Neuronal stem cell (in vitro differentiated cells): ENCODE measurements at regions not wholly inside any gene's neighbourhood (a gene's known extent, or its start where the extent isn't known, plus 50 kb on each side); places are given as distances from the start of the nearest gene placed in this dataset.

Experiments used
- DNase-seq: peaks from one replicate; pipeline ENCODE4 v3.0.0-alpha.2; 2013; ENCODE audit warnings: low spot score
- H2AFZ ChIP-seq: one replicate; pipeline ENCODE4 v1.6.1; 2013; ENCODE audit warnings: mild to moderate bottlenecking, low read length, inconsistent platforms
- H2AK5ac ChIP-seq: 2 replicates; pipeline ENCODE4 v1.6.1; 2013; ENCODE audit warnings: low read depth, mild to moderate bottlenecking, inconsistent platforms, low read length, moderate library complexity, mixed read lengths
- H2BK120ac ChIP-seq: 2 replicates; pipeline ENCODE4 v1.6.1; 2013; ENCODE audit warnings: low read depth, mild to moderate bottlenecking, inconsistent platforms, low read length, moderate library complexity, mixed read lengths
- H2BK12ac ChIP-seq: one replicate; pipeline ENCODE4 v1.6.1; 2013; ENCODE audit warnings: low read length, inconsistent platforms
- H2BK15ac ChIP-seq: 2 replicates; pipeline ENCODE4 v1.6.1; 2013; ENCODE audit warnings: mild to moderate bottlenecking, low read length, inconsistent platforms, mixed read lengths
- H2BK5ac ChIP-seq: one replicate; pipeline ENCODE4 v1.6.1; 2013; ENCODE audit warnings: inconsistent platforms, mild to moderate bottlenecking, low read length, moderate library complexity
- H3K14ac ChIP-seq: one replicate; pipeline ENCODE4 v1.6.1; 2013; ENCODE audit warnings: low read length, inconsistent platforms
- H3K18ac ChIP-seq: 2 replicates; pipeline ENCODE4 v1.6.1; 2013; ENCODE audit warnings: low read length, inconsistent platforms
- H3K23ac ChIP-seq: 2 replicates; pipeline ENCODE4 v1.6.1; 2013; ENCODE audit warnings: low read depth, mild to moderate bottlenecking, mixed read lengths, low read length, inconsistent platforms; ENCODE audit not compliant: poor library complexity
- H3K27ac ChIP-seq: replicated peaks from 3 replicates; pipeline ENCODE4 v1.5.1; 2013; ENCODE audit warnings: low read length, inconsistent platforms
- H3K27me3 ChIP-seq, 3 experiments: 2 replicates each; pipeline ENCODE4 v1.6.1; 2013; ENCODE audit warnings: low read length in 3 of 3, mild to moderate bottlenecking in 2 of 3, inconsistent platforms in 1 of 3, low read depth in 1 of 3, mixed read lengths in 1 of 3, moderate library complexity in 1 of 3; ENCODE audit not compliant: control insufficient read depth in 3 of 3, insufficient read depth in 3 of 3
- H3K36me3 ChIP-seq, 2 donors: replicated peaks in 1 of 2; 2 replicates each; pipeline ENCODE4 v1.6.1; 2013; ENCODE audit warnings: low read length in 2 of 2; ENCODE audit not compliant: control insufficient read depth in 2 of 2, insufficient read depth in 2 of 2
- H3K4ac ChIP-seq: 2 replicates; pipeline ENCODE4 v1.6.1; 2013; ENCODE audit warnings: inconsistent platforms, mild to moderate bottlenecking, low read length, moderate library complexity
- H3K4me1 ChIP-seq, 2 donors: 1 replicate in 1 of 2; 2 replicates in 1 of 2; pipeline ENCODE4 v1.6.1; 2013; ENCODE audit warnings: low read length in 2 of 2, low read depth in 1 of 2; ENCODE audit not compliant: control insufficient read depth in 2 of 2, insufficient read depth in 1 of 2
- H3K4me2 ChIP-seq: one replicate; pipeline ENCODE4 v1.6.1; 2013; ENCODE audit warnings: mild to moderate bottlenecking, low read length, inconsistent platforms; ENCODE audit not compliant: insufficient read depth, poor library complexity, severe bottlenecking
- H3K4me3 ChIP-seq, 2 donors: 2 replicates each; pipeline ENCODE4 v1.5.1; 2013; ENCODE audit warnings: low read length in 2 of 2, mild to moderate bottlenecking in 2 of 2, inconsistent platforms in 1 of 2, moderate library complexity in 1 of 2
- H3K79me1 ChIP-seq: one replicate; pipeline ENCODE4 v1.6.1; 2013; ENCODE audit warnings: low read depth, mild to moderate bottlenecking, inconsistent platforms, low read length, moderate library complexity
- H3K9ac ChIP-seq: one replicate; pipeline ENCODE4 v1.6.1; 2013; ENCODE audit warnings: mild to moderate bottlenecking, low read depth, low read length, inconsistent platforms; ENCODE audit not compliant: poor library complexity
- H3K9me3 ChIP-seq, 2 donors: replicated peaks in 1 of 2; 2 replicates each; pipeline versions ENCODE3 to v1.6.1; 2013; ENCODE audit warnings: low read length in 2 of 2, mild to moderate bottlenecking in 2 of 2, inconsistent platforms in 1 of 2, low read depth in 1 of 2, mixed read lengths in 1 of 2, moderate library complexity in 1 of 2; ENCODE audit not compliant: control insufficient read depth in 2 of 2, insufficient read depth in 1 of 2
- H4K8ac ChIP-seq: one replicate; pipeline ENCODE4 v1.6.1; 2013; ENCODE audit warnings: low read depth, mild to moderate bottlenecking, inconsistent platforms, low read length, moderate library complexity
- H4K91ac ChIP-seq: one replicate; pipeline ENCODE4 v1.6.1; 2013; ENCODE audit warnings: low read length, low read depth, mild to moderate bottlenecking, inconsistent platforms; ENCODE audit not compliant: poor library complexity
- WGBS, 2 donors: extraction: QIAGEN DNeasy Blood & Tissue Kit; methylation state at CpG; one replicate each; pipeline ENCODE4 v1.1.7; 2013; ENCODE audit warnings: missing lambda C conversion rate in 2 of 2, mixed read lengths in 1 of 2; ENCODE audit not compliant: insufficient read length in 2 of 2, insufficient replicate concordance in 1 of 2; ENCODE audit errors: extremely low coverage in 2 of 2; 5-methylcytosine and 5-hydroxymethylcytosine counted together

DNA sequence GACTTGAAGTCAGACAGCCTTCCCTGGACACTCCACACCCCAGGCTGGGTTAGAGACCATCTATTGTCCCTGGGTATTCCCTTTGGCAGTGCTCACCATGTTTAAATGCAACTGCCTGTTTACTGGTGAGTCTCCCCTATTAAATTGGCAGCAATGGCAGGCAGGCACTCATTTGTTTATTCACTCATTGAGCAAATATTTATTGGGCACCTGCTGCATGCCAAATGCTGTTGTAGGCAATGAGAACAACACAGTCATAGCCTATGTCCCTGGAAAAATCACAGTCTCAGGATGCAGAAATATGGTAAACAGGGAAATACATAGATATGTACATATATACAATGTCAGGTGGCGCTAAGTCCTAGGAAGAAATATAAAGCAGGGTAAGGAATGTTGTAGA, 212.8 kb downstream of the SUDS3 start:
- Histone ChIP-seq H3K9me3 (no peaks in the 10 kb centered on the region), H3K27ac (no peak overlapping the region), H2BK12ac (no peak overlapping the region), H3K18ac (no peak overlapping the region), H4K91ac (no peak overlapping the region), H3K79me1 (no peaks in the 10 kb centered on the region), H3K23ac (no peak overlapping the region), H3K14ac (no peak overlapping the region), H2AK5ac (no peak overlapping the region), H3K4ac (no peak overlapping the region), H3K4me2 (no peak overlapping the region), H3K4me3 (no peak overlapping the region), H2BK5ac (no peak overlapping the region), H2AFZ (no peak overlapping the region), H4K8ac (no peak overlapping the region), H2BK15ac (no peak overlapping the region), H2BK120ac (no peak overlapping the region), H3K4me1 (no peaks in the 10 kb centered on the region), H3K9ac (no peak overlapping the region), H3K27me3 (no peaks in the 10 kb centered on the region), H3K36me3 (no peaks in the 10 kb centered on the region)
- DNase-seq: no peak
- no CpG with 5 or more reads among the region's 1 CpG for WGBS, 2 donors

DNA sequence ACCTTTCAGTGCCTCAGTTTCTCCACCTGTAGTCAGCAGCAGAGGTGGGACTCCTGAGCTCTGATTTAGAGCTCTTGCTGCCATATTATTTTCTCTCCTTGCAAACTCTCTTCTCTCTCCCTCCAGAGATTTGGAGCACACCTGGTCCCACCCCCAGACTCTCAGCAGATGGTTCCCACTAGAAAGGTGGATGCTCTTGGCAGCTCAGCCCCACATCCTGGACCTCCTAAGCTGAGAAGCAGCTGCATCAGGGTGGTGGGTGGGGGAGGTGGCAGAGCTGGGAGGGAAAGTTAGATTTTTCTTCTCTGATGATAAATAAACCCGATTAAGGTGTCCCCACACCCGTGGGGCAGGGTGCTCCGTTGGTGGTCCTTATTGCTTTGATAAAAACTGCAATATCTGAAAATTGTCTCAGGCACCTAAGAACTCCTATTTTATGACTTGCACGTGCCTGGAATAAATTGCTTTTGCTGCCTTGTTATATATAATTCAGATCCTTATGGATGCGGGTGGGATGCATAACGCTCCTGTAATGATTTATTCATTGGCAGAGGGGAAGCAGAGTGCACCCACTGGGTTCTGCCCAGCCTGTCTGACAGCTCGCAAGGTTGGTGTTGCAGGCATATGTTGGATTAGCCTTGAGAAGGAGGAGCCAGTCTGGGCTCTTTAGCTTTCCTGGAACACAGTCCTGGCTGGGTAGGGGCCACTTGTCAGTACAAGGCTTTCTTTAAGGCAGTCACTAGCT, 214.2 kb downstream of the SUDS3 start:
- Histone ChIP-seq H3K23ac (no peak overlapping the region), H2BK5ac (no peak overlapping the region), H3K4me3 (no peak overlapping the region), H3K14ac (no peak overlapping the region), H3K27me3 (no peaks in the 10 kb centered on the region), H2AFZ (no peak overlapping the region), H3K9me3 (no peaks in the 10 kb centered on the region), H3K36me3 (no peaks in the 10 kb centered on the region), H3K4ac (no peak overlapping the region), H3K9ac (no peak overlapping the region), H4K91ac (no peak overlapping the region), H3K4me2 (no peak overlapping the region), H4K8ac (no peak overlapping the region), H2BK15ac (no peak overlapping the region), H3K27ac (no peak overlapping the region), H2BK120ac (no peak overlapping the region), H3K18ac (no peak overlapping the region), H2AK5ac (no peak overlapping the region), H2BK12ac (no peak overlapping the region), H3K79me1 (no peaks in the 10 kb centered on the region), H3K4me1 (no peaks in the 10 kb centered on the region)
- WGBS, 2 donors: no CpG with 5 or more reads among the region's 7 CpGs
- no peak for DNase-seq

- Histone ChIP-seq H3K79me1 (no peaks in the 10 kb centered on the region), H3K23ac (no peak overlapping the region), H3K4me2 (no peak overlapping the region), H2AFZ (no peak overlapping the region), H2BK15ac (no peak overlapping the region), H3K14ac (no peak overlapping the region), H2AK5ac (no peak overlapping the region), H3K4me3 (no peak overlapping the region), H3K9me3 (peaks cover 0 to 3% of the 10 kb centered on the region in 2 donors), H2BK12ac (no peak overlapping the region), H2BK120ac (no peak overlapping the region), H3K4me1 (no peaks in the 10 kb centered on the region), H3K18ac (no peak overlapping the region), H4K91ac (no peak overlapping the region), H3K4ac (no peak overlapping the region), H2BK5ac (no peak overlapping the region), H3K27ac (no peak overlapping the region), H3K27me3 (no peaks in the 10 kb centered on the region), H3K9ac (no peak overlapping the region), H3K36me3 (no peaks in the 10 kb centered on the region), H4K8ac (no peak overlapping the region)
- no CpG with 5 or more reads among the region's 3 CpGs for WGBS, 2 donors
- no peak for DNase-seq
These were observed 227.4 kb downstream of the SUDS3 start for GRCh38 chr12:118603610-118604361.

DNA sequence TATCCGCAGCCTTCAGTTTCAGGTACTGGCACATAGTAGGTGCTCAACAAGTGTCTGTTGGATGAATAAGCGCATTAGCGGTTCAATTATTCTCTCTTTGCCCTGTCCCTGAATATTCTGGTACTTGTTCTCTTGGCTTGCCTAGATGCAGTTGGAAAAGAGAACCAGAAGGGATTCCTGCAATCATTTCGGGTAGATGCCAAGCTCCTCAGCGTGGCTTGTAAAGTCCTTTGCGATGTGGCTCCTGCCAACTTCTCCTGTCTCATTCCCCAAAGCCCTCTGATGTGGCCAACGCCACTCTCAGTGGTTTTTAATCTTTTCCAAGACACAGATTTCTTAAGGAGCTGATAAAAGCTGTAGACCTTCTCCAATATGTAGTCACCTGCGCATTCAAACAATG, 230.3 kb downstream of the SUDS3 start:
- H2BK120ac ChIP-seq: no peak overlapping the region
- no peak overlapping the region for H3K4me3 ChIP-seq
- no peak overlapping the region for H2AFZ ChIP-seq
- no peak overlapping the region for H3K23ac ChIP-seq
- H2BK12ac ChIP-seq: no peak overlapping the region
- H3K4me2 ChIP-seq: no peak overlapping the region
- H3K27me3 ChIP-seq: no peaks in the 10 kb centered on the region
- H3K9me3 ChIP-seq: peaks cover 0 to 3% of the 10 kb centered on the region in 2 donors
- no peak overlapping the region for H3K18ac ChIP-seq
- no CpG with 5 or more reads among the region's 8 CpGs for WGBS, 2 donors
- no peaks in the 10 kb centered on the region for H3K79me1 ChIP-seq
- H2BK5ac ChIP-seq: no peak overlapping the region
- no peak overlapping the region for H3K9ac ChIP-seq
- H3K27ac ChIP-seq: no peak overlapping the region
- no peak overlapping the region for H2BK15ac ChIP-seq
- no peak overlapping the region for H3K14ac ChIP-seq
- DNase-seq: no peak
- H4K91ac ChIP-seq: no peak overlapping the region
- no peak overlapping the region for H3K4ac ChIP-seq
- H3K4me1 ChIP-seq: peaks cover 8 to 11% of the 10 kb centered on the region in 2 donors
- H4K8ac ChIP-seq: no peak overlapping the region
- no peaks in the 10 kb centered on the region for H3K36me3 ChIP-seq
- H2AK5ac ChIP-seq: no peak overlapping the region
